Colonic mucosa (tissue), 4 donors: ENCODE measurements at regions not wholly inside any gene's neighbourhood (a gene's known extent, or its start where the extent isn't known, plus 50 kb on each side); places are given as distances from the start of the nearest gene placed in this dataset.

Source experiments
- DNase-seq: peaks from one replicate; pipeline ENCODE4 v3.0.0-alpha.2; 2020
- H3K27ac ChIP-seq: fragments of 200-600 bp; one replicate; pipeline ENCODE4 v1.8.0; 2021
- H3K27me3 ChIP-seq: fragments of 200-600 bp; one replicate; pipeline ENCODE4 v1.8.0; 2021
- H3K36me3 ChIP-seq: fragments of 200-600 bp; one replicate; pipeline ENCODE4 v1.8.0; 2021
- H3K4me1 ChIP-seq: fragments of 200-600 bp; one replicate; pipeline ENCODE4 v1.8.0; 2021; ENCODE audit warnings: mild to moderate bottlenecking
- H3K4me3 ChIP-seq: fragments of 200-600 bp; one replicate; pipeline ENCODE4 v1.8.0; 2021
- H3K9ac ChIP-seq, 2 donors: one replicate each; pipeline ENCODE4 v1.7.0; 2013; ENCODE audit warnings: control low read depth in 2 of 2, low read depth in 2 of 2, low read length in 2 of 2
- H3K9me3 ChIP-seq: fragments of 200-600 bp; one replicate; pipeline ENCODE4 v1.8.0; 2021
- CTCF ChIP-seq: fragments of 200-600 bp; IDR thresholded peaks from one replicate; pipeline ENCODE4 v1.8.0; 2022; ENCODE audit warnings: antibody characterized with exemption, mild to moderate bottlenecking
- intact Hi-C: fragments of 100-400 bp; cut with DNase I; formaldehyde crosslinking; loops from one replicate; pipeline ENCODE4 v1.14.1; 2022
- donor health status: healthy.
- donor health status: DM: no; HTN: no; CAD: no.
- donor health status: DM: no; HTN: no; CAD: no.

- Histone ChIP-seq H3K27ac (no peak overlapping the region), H3K27me3 (no peaks in the 10 kb centered on the region), H3K4me3 (no peak overlapping the region), H3K4me1 (no peaks in the 10 kb centered on the region), H3K9ac (no peak overlapping the region), H3K36me3 (no peaks in the 10 kb centered on the region), H3K9me3 (no peaks in the 10 kb centered on the region)
- TF ChIP-seq CTCF = no peak
- DNase-seq = no peak
- intact Hi-C loops = no loop called here
These were observed 430.3 kb upstream of the NRP1 start for GRCh38 chr10:33764694-33765185.

- no peaks in the 10 kb centered on the region for H3K4me1 ChIP-seq
- TF ChIP-seq CTCF = no peak
- no peak overlapping the region for H3K9ac ChIP-seq
- no peaks in the 10 kb centered on the region for H3K27me3 ChIP-seq
- DNase-seq = no peak
- no peaks in the 10 kb centered on the region for H3K36me3 ChIP-seq
- intact Hi-C loops = no loop called here
- no peaks in the 10 kb centered on the region for H3K9me3 ChIP-seq
- H3K27ac ChIP-seq = no peak overlapping the region
- H3K4me3 ChIP-seq = no peak overlapping the region
These were observed 425.8 kb upstream of the NRP1 start for GRCh38 chr10:33760056-33760943.

GRCh38 chr10:33759191-33759590, 424.7 kb upstream of the NRP1 start:
- Histone ChIP-seq H3K4me3 (no peak overlapping the region), H3K9ac (no peak overlapping the region), H3K4me1 (no peaks in the 10 kb centered on the region), H3K27ac (no peak overlapping the region), H3K9me3 (no peaks in the 10 kb centered on the region), H3K27me3 (no peaks in the 10 kb centered on the region), H3K36me3 (no peaks in the 10 kb centered on the region)
- intact Hi-C loops = no loop called here
- no peak for TF ChIP-seq CTCF
- no peak for DNase-seq

GRCh38 chr10:33758299-33758698, 423.8 kb upstream of the NRP1 start:
- no peak overlapping the region for H3K27ac ChIP-seq
- H3K27me3 ChIP-seq = no peaks in the 10 kb centered on the region
- no peaks in the 10 kb centered on the region for H3K4me1 ChIP-seq
- H3K9me3 ChIP-seq = no peaks in the 10 kb centered on the region
- no peak overlapping the region for H3K4me3 ChIP-seq
- intact Hi-C loops = no loop called here
- no peak overlapping the region for H3K9ac ChIP-seq
- DNase-seq = no peak
- H3K36me3 ChIP-seq = no peaks in the 10 kb centered on the region
- TF ChIP-seq CTCF = no peak

- intact Hi-C loops = no loop called here
These were observed 419.6 kb upstream of the NRP1 start for GRCh38 chr10:33754052-33754451.

More at GRCh38 chr10:33754052-33754451, 419.6 kb upstream of the NRP1 start:
- H3K4me3 ChIP-seq = no peak overlapping the region
- no peak overlapping the region for H3K9ac ChIP-seq
- H3K36me3 ChIP-seq = no peaks in the 10 kb centered on the region
- DNase-seq = no peak
- no peaks in the 10 kb centered on the region for H3K27me3 ChIP-seq
- H3K27ac ChIP-seq = no peak overlapping the region
- TF ChIP-seq CTCF = no peak
- H3K9me3 ChIP-seq = no peaks in the 10 kb centered on the region
- no peaks in the 10 kb centered on the region for H3K4me1 ChIP-seq
